ENCODE measurements at regions not wholly inside any gene's neighbourhood (a gene's known extent, or its start where the extent isn't known, plus 50 kb on each side); places are given as distances from the start of the nearest gene placed in this dataset.

- no peak for DNase-seq (ENCODE audit: low read depth)
- TF ChIP-seq, protein P1, sequence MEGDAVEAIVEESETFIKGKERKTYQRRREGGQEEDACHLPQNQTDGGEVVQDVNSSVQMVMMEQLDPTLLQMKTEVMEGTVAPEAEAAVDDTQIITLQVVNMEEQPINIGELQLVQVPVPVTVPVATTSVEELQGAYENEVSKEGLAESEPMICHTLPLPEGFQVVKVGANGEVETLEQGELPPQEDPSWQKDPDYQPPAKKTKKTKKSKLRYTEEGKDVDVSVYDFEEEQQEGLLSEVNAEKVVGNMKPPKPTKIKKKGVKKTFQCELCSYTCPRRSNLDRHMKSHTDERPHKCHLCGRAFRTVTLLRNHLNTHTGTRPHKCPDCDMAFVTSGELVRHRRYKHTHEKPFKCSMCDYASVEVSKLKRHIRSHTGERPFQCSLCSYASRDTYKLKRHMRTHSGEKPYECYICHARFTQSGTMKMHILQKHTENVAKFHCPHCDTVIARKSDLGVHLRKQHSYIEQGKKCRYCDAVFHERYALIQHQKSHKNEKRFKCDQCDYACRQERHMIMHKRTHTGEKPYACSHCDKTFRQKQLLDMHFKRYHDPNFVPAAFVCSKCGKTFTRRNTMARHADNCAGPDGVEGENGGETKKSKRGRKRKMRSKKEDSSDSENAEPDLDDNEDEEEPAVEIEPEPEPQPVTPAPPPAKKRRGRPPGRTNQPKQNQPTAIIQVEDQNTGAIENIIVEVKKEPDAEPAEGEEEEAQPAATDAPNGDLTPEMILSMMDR (IDR thresholded peaks at IDR 0.05; ENCODE audit: insufficient read depth, low read depth, low read length, missing control alignments), result no peak
- no peak overlapping the region for H3K4me3 ChIP-seq (ENCODE audit: low read depth, low read length)
Observed at GRCh38 chr3:76685858-76686257, 354.0 kb upstream of the ROBO2 start.

DNA sequence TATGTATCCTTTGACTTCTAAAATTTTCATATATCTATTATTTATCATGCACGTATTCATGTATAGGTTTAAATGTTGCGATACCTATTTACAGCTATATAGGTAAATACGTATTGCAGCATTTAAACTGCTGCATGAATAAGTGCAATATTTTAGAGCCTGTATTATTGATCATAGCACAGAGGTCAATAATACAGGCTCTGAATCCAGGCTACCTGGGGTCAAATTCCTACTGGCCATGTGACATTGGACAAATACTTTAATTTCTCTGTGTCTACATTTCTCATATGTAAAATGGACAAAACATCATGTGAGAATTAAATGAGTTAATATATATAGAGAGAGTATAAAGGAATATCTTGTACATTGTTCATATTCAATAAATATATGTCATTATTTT lies 352.9 kb upstream of the ROBO2 start:
- no peak overlapping the region for H3K4me3 ChIP-seq (ENCODE audit: low read depth, low read length)
- TF ChIP-seq, protein P1 (IDR thresholded peaks at IDR 0.05; ENCODE audit: insufficient read depth, low read depth, low read length, missing control alignments), result no peak

GRCh38 chr3:76694063-76694462 lies 345.8 kb upstream of the ROBO2 start:
- no peak overlapping the region for H3K4me3 ChIP-seq (ENCODE audit: low read depth, low read length)
- TF ChIP-seq, protein P1 (IDR thresholded peaks at IDR 0.05; ENCODE audit: insufficient read depth, low read depth, low read length, missing control alignments), result no peak
- no peak for DNase-seq (ENCODE audit: low read depth)

More for the DNA sequence above, 352.9 kb upstream of the ROBO2 start:
- DNase-seq (ENCODE audit: low read depth), result no peak

- TF ChIP-seq, protein P1 (IDR thresholded peaks at IDR 0.05; ENCODE audit: insufficient read depth, low read depth, low read length, missing control alignments), result no peak
- no peak overlapping the region for H3K4me3 ChIP-seq (ENCODE audit: low read depth, low read length)
- DNase-seq (ENCODE audit: low read depth), result no peak
Observed at GRCh38 chr3:76698136-76698706, 341.7 kb upstream of the ROBO2 start.

GRCh38 chr3:76699846-76700245 lies 340.1 kb upstream of the ROBO2 start:
- TF ChIP-seq, protein P1 (IDR thresholded peaks at IDR 0.05; ENCODE audit: insufficient read depth, low read depth, low read length, missing control alignments), result no peak
- no peak overlapping the region for H3K4me3 ChIP-seq (ENCODE audit: low read depth, low read length)
- DNase-seq (ENCODE audit: low read depth), result no peak

DNA sequence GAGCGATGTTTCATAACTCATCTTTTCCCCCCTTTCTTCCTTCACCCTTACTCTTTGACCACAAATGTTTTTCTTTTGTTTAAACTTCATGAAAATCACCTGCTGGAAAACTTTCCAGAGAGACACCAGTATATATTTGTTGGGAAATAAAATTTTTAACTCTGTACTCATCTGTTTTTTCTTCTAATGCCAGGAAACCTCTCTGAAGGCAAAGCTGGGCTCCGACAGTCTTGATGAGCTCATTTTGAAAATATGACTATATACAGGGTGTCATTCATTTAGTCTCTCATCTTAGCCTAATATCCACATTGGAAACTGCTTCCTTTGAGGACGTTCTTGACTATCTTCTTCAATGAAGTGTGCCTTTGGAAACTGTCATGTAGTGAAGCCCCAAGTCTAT lies 339.6 kb upstream of the ROBO2 start:
- no peak overlapping the region for H3K4me3 ChIP-seq (ENCODE audit: low read depth, low read length)
- TF ChIP-seq, protein P1 (IDR thresholded peaks at IDR 0.05; ENCODE audit: insufficient read depth, low read depth, low read length, missing control alignments), result no peak
- no peak for DNase-seq (ENCODE audit: low read depth)

DNA sequence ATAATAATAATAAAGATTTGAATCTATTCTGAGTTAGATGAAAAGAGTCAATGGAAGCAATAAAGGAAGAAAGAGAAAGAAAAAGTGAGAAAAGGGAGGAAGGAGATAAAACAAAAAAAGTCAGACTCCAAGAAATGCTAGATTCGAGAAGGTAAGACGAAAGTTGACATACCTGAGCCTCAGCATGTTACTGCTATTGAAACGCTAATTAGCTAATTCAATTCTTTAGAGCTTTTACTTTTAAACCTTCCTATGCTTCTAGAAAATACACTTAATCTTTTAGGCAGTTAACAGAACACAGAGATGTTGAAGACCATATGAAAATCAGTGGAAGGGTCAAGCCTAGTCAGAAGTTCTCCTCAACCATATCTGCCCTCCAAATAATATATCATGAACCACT lies 337.2 kb upstream of the ROBO2 start:
- TF ChIP-seq, protein P1 (IDR thresholded peaks at IDR 0.05; ENCODE audit: insufficient read depth, low read depth, low read length, missing control alignments), result no peak
- no peak overlapping the region for H3K4me3 ChIP-seq (ENCODE audit: low read depth, low read length)
- no peak for DNase-seq (ENCODE audit: low read depth)
